ENCODE measurements at regions not wholly inside any gene's neighbourhood (a gene's known extent, or its start where the extent isn't known, plus 50 kb on each side); places are given as distances from the start of the nearest gene placed in this dataset.

GRCh38 chr1:30484668-30485067, 238.7 kb downstream of the MATN1 start:
- no peak for DNase-seq (ENCODE audit: low read depth)
- no peak overlapping the region for H3K4me3 ChIP-seq (ENCODE audit: low read depth, low read length)
- TF ChIP-seq CTCF (conservative IDR thresholded peaks at IDR 0.05; ENCODE audit: low read depth, low read length) = no peak

- DNase-seq (ENCODE audit: low read depth) = no peak
- no peak for TF ChIP-seq CTCF (conservative IDR thresholded peaks at IDR 0.05; ENCODE audit: low read depth, low read length)
- no peak overlapping the region for H3K4me3 ChIP-seq (ENCODE audit: low read depth, low read length)
Observed at GRCh38 chr1:30479575-30479974, 243.8 kb downstream of the MATN1 start.

- H3K4me3 ChIP-seq (ENCODE audit: low read depth, low read length) = no peak overlapping the region
- no peak for DNase-seq (ENCODE audit: low read depth)
- TF ChIP-seq CTCF (conservative IDR thresholded peaks at IDR 0.05; ENCODE audit: low read depth, low read length) = no peak
Observed at GRCh38 chr1:30478799-30479563, 244.4 kb downstream of the MATN1 start.

GRCh38 chr1:30478283-30478682, 245.1 kb downstream of the MATN1 start:
- no peak for TF ChIP-seq CTCF (conservative IDR thresholded peaks at IDR 0.05; ENCODE audit: low read depth, low read length)

GRCh38 chr1:30477588-30477987, 245.8 kb downstream of the MATN1 start:
- DNase-seq (ENCODE audit: low read depth) = no peak
- no peak overlapping the region for H3K4me3 ChIP-seq (ENCODE audit: low read depth, low read length)
- TF ChIP-seq CTCF (conservative IDR thresholded peaks at IDR 0.05; ENCODE audit: low read depth, low read length) = no peak

More at GRCh38 chr1:30478283-30478682, 245.1 kb downstream of the MATN1 start:
- DNase-seq (ENCODE audit: low read depth) = no peak
- no peak overlapping the region for H3K4me3 ChIP-seq (ENCODE audit: low read depth, low read length)

- no peak for TF ChIP-seq CTCF (conservative IDR thresholded peaks at IDR 0.05; ENCODE audit: low read depth, low read length)
- no peak for DNase-seq (ENCODE audit: low read depth)
- H3K4me3 ChIP-seq (ENCODE audit: low read depth, low read length) = no peak overlapping the region
Observed at GRCh38 chr1:30476911-30477459, 246.4 kb downstream of the MATN1 start.

GRCh38 chr1:30476476-30476875, 246.9 kb downstream of the MATN1 start:
- no peak overlapping the region for H3K4me3 ChIP-seq (ENCODE audit: low read depth, low read length)
- no peak for DNase-seq (ENCODE audit: low read depth)
- no peak for TF ChIP-seq CTCF (conservative IDR thresholded peaks at IDR 0.05; ENCODE audit: low read depth, low read length)

Data from epithelial cell of proximal tubule (primary cell).